ENCODE measurements at regions not wholly inside any gene's neighbourhood (a gene's known extent, or its start where the extent isn't known, plus 50 kb on each side); places are given as distances from the start of the nearest gene placed in this dataset.
"Not testable (repeated sequence)": the region's sequence is repeated elsewhere in the genome, so short reads cannot be mapped to it uniquely, and the experiment has no call there.

DNA sequence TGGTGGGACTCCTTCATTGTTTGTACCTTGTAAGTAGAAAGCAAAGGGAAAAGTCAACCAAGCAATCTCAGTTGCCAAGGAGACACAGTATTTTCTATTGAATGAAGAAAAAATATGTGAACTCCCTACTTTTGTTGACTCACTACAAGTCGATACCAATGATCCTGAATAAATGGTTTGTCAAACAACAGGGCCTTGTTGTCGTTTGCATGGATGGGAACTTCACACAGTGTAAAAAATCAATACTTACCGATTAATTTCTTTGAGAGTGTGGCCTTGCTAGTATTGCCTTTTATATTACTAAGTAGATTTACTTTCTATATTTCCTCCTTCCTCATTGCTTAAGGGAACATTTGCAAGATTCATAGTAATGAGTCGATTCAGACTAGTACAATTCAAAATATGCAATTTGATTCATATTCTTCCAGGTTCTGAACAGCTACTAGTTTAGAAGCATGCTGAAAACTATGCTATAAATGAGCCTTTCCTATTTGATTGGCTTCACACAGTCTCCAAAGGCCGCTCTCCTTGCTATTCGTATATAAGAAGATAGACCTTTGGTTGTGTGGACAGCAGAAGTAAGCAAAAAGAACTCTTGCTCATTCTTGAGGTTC lies 108.0 kb downstream of the ZNF330 start:
- ATAC-seq (ENCODE audit: low read depth) (no peak), DNase-seq (no peak)
- TF ChIP-seq, protein P1, sequence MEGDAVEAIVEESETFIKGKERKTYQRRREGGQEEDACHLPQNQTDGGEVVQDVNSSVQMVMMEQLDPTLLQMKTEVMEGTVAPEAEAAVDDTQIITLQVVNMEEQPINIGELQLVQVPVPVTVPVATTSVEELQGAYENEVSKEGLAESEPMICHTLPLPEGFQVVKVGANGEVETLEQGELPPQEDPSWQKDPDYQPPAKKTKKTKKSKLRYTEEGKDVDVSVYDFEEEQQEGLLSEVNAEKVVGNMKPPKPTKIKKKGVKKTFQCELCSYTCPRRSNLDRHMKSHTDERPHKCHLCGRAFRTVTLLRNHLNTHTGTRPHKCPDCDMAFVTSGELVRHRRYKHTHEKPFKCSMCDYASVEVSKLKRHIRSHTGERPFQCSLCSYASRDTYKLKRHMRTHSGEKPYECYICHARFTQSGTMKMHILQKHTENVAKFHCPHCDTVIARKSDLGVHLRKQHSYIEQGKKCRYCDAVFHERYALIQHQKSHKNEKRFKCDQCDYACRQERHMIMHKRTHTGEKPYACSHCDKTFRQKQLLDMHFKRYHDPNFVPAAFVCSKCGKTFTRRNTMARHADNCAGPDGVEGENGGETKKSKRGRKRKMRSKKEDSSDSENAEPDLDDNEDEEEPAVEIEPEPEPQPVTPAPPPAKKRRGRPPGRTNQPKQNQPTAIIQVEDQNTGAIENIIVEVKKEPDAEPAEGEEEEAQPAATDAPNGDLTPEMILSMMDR (IDR thresholded peaks at IDR 0.05): no peak
- Mint-ChIP-seq H3K36me3 (ENCODE audit: low read depth) (no peaks in the 10 kb centered on the region), H3K27me3 (peaks cover 19% of the 10 kb centered on the region), H3K9me3 (no peaks in the 10 kb centered on the region), H3K27ac (no peak overlapping the region), H3K4me1 (no peaks in the 10 kb centered on the region), H3K4me3 (no peak overlapping the region)
- POLR2A ChIA-PET: no interaction called here
- CTCF ChIA-PET: no interaction called here
- intact Hi-C loops (cut with micrococcal nuclease): no loop called here

DNA sequence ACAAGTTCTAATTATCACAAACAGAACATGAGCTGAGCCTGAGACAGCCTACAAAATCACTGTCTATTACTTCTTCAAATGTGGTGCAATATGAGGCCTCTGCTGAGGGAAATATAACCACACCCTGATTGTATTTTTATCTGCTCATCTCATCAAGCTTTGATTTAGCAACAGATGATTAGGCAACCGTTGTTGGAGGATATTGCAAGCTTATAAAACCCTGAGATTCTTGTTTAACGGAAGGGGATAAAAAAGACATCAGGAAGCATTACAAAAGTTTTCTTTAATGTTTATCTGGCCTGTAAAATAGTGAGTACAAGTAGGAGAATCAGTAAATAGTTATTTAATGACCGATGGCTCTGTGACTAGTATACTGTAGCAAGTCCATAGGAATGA lies 108.5 kb downstream of the ZNF330 start:
- CTCF ChIA-PET: no interaction called here
- DNase-seq: no peak
- Mint-ChIP-seq H3K9me3 (no peaks in the 10 kb centered on the region), H3K36me3 (ENCODE audit: low read depth) (no peaks in the 10 kb centered on the region), H3K27ac (no peak overlapping the region), H3K27me3 (peaks cover 23% of the 10 kb centered on the region), H3K4me3 (no peak overlapping the region), H3K4me1 (no peaks in the 10 kb centered on the region)
- POLR2A ChIA-PET: interaction anchor here (0.6 kb wide), 1 partner anchor 724 kb away, joined by 3 read pairs; no protein-coding TSS in a partner anchor
- TF ChIP-seq, protein P1 (IDR thresholded peaks at IDR 0.05): no peak
- intact Hi-C loops (cut with micrococcal nuclease): no loop called here
- ATAC-seq (ENCODE audit: low read depth): no peak

DNA sequence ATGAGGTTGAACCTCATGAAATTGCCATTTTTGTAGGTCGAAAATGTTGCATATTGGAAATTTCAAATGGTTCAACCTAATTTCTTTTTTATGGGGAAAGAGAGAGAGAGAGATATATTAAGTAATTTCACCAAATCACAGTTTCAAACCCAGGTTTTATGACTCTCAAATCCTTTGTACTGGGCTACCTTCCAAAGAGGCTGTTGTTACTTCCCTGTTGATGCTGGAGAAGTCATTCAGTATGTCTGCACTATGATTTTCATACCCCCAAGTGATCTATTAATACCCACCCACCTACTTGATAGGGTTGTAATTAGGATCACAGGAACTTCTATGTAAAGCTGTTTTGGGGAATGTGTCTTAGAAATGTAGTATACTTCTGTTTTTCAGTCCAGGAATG lies 109.9 kb downstream of the ZNF330 start:
- TF ChIP-seq, protein P1 (IDR thresholded peaks at IDR 0.05): no peak
- POLR2A ChIA-PET: no interaction called here
- DNase-seq: no peak
- Mint-ChIP-seq H3K36me3 (ENCODE audit: low read depth) (no peaks in the 10 kb centered on the region), H3K4me3 (no peak overlapping the region), H3K9me3 (no peaks in the 10 kb centered on the region), H3K27me3 (peaks cover 26% of the 10 kb centered on the region), H3K4me1 (no peaks in the 10 kb centered on the region), H3K27ac (no peak overlapping the region)
- ATAC-seq (ENCODE audit: low read depth): no peak
- intact Hi-C loops (cut with micrococcal nuclease): no loop called here
- CTCF ChIA-PET: no interaction called here

DNA sequence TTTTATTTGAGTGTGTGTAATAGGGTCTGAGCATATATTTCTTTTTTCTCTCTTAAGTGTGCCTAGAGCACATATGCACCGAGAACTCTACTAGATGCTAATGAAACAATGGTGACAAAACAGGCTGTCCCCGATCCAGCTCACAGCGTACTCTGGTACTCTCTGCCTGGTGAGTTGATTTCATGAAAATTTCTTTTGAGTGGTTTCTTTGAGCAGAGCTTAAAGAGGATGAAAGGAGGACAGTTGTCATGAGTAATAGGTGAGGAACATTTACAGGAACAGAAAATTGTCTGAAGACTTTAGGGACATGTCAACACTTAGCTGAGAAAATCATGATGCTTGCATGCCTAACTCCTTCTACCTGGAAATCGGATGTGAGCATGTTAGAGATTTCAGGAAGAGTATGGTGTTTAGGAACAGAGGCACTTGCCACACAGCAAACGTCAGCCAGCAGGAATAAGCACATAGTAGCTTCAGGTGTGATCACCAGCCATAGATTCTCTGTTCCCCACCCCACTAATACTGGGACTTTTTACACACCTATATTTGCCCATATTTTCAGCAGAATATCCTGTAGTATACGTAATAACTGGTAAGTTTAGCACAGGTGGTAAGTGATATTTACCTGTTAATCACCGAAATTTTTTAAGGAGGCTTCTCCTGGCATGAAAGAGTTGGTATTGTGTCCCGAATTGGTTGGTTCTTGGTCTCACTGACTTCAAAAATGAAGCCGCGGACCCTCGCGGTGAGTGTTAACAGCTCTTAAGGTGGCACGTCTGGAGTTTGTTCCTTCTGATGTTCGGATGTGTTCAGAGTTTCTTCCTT lies 111.1 kb downstream of the ZNF330 start:
- no peaks in the 10 kb centered on the region for H3K4me1 Mint-ChIP-seq
- intact Hi-C loops (cut with micrococcal nuclease): no loop called here
- no peaks in the 10 kb centered on the region for H3K9me3 Mint-ChIP-seq
- TF ChIP-seq, protein P1 (IDR thresholded peaks at IDR 0.05): no peak
- no peak overlapping the region for H3K4me3 Mint-ChIP-seq
- no peaks in the 10 kb centered on the region for H3K36me3 Mint-ChIP-seq (ENCODE audit: low read depth)
- DNase-seq (no peak), ATAC-seq (ENCODE audit: low read depth) (no peak)
- ChIA-PET CTCF (no interaction called here), POLR2A (no interaction called here)
- H3K27me3 Mint-ChIP-seq: peaks cover 26% of the 10 kb centered on the region
- no peak overlapping the region for H3K27ac Mint-ChIP-seq

DNA sequence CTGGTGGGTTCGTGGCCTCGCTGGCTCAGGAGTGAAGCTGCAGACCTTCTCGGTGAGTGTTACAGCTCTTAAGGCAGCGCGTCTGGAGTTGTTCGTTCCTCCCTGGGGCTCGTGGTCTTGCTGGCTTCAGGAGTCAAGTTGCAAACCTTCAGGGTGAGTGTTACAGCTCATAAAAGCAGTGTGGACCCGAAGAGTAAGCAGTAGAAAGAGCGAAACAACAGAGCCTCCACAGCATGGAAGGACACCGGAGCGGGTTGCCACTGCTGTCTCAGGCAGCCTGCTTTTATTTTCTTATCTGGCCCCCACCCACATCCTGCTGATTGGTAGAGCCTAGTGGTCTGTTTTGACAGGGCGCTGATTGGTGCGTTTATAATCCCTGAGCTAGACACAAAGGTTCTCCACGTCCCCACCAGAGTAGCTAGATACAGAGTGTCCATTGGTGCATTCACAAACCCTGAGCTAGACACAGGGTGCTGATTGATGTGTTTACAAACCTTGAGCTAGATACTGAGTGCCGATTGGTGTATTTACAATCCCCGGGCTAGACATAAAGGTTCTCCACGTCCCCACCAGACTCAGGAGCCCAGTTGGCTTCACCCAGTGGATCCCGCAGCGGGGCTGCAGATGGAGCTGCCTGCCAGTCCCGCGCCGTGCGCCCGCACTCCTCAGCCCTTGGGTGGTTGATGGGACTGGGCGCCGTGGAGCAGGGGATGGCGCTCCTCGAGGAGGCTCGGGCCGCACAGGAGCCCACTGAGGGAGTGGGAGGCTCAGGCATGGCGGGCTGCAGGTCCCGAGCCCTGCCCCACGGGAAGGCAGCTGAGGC lies 111.9 kb downstream of the ZNF330 start:
- H3K36me3 Mint-ChIP-seq (ENCODE audit: low read depth); H3K27ac Mint-ChIP-seq; H3K4me1 Mint-ChIP-seq; DNase-seq; H3K9me3 Mint-ChIP-seq; POLR2A ChIA-PET; H3K4me3 Mint-ChIP-seq; intact Hi-C loops (cut with micrococcal nuclease); CTCF ChIA-PET; ATAC-seq (ENCODE audit: low read depth): not testable (repeated sequence)
- peaks cover 26% of the 10 kb centered on the region for H3K27me3 Mint-ChIP-seq

DNA sequence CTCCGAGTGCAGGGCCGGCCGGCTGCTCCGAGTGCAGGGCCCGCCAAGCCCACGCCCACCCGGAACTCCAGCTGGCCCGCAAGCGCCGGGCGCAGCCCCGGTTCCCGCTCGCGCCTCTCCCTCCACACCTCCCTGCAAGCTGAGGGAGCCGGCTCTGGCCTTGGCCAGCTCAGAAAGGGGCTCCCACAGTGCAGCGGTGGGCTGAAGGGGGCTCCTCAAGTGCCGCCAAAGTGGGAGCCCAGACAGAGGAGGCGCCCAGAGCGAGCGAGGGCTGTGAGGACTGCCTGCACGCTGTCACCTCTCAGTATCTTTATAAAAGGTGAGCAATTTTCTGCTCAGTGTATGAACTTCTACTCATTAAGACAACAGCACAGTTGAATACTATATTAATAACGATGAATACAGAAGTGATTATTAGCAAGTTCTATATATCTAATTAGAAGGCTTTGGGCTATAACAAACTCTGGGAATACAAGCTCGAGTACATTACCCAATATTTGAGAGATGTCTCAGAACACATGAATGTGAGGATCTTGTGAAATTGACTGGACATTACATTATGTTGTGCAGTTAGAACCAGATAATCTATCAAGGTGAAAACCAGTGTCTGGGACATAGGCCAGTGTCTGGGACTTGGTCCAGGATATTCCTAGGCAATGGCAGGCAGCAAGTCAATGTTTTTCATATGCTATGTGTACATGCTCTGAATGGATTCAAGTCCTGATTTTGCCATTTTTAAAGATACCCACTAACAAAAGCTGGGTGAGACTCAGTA lies 112.9 kb downstream of the ZNF330 start:
- POLR2A ChIA-PET; DNase-seq; ATAC-seq (ENCODE audit: low read depth); H3K4me3 Mint-ChIP-seq; CTCF ChIA-PET; H3K36me3 Mint-ChIP-seq (ENCODE audit: low read depth); H3K4me1 Mint-ChIP-seq; H3K27ac Mint-ChIP-seq; H3K9me3 Mint-ChIP-seq; intact Hi-C loops (cut with micrococcal nuclease): not testable (repeated sequence)
- H3K27me3 Mint-ChIP-seq: peaks cover 26% of the 10 kb centered on the region

Measured in activated B cell treated with CpG ODN at 0.5 μM for 24 hours (primary cell).